ENCODE measurements at regions not wholly inside any gene's neighbourhood (a gene's known extent, or its start where the extent isn't known, plus 50 kb on each side); places are given as distances from the start of the nearest gene placed in this dataset.
A peak's percentile ranks its signal among the peaks of the same experiment; 100 is the strongest.

DNA sequence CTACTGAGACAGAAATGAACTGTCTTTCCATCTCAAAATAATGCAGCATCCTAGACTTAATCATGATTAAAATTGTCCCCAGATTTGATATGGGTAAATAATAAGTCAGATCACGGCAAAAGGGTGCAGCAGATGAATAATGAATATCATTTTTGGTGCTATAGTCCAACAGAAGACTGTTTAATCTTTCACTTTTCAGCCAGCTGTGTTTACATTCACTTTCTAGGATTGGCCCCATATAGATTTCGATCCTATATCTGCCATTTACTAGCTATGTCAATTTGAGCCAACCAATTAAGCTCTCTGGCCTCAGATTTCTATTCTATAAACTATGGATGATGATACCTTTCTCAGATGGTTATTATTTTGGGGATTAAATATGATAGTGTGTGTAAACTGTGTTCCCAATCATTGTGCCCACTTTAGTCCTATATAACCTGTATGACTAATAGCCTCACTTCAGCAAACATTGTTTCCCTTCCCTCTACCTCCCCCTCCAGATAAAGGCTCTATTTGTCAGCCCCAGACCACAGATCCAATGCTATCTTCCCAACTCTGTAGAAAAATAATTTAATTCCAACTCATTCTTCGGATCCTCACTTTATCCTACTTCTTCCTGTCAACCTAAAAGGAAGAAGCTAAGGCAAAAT lies 53.6 kb upstream of the NT5E start:
- peaks cover 0 to 8% (median 6%) of the 10 kb centered on the region in 4 donors for H3K4me1 ChIP-seq (ENCODE audit: control insufficient read depth in 4 of 4, insufficient read depth in 4 of 4, low read length in 3 of 4)
- no peaks in the 10 kb centered on the region for H3K27me3 ChIP-seq (ENCODE audit: control insufficient read depth in 4 of 4, insufficient read depth in 4 of 4, low read length in 3 of 4)
- WGBS: 85% methylated on average over 3 of the region's 3 CpGs
- no peak overlapping the region for H3K9ac ChIP-seq (ENCODE audit: low read depth in 1 of 2, low read length in 2 of 2)
- H3K27ac ChIP-seq (ENCODE audit: low read depth in 1 of 2, low read length in 2 of 2): no peak overlapping the region
- H3K4me3 ChIP-seq (ENCODE audit: low read depth in 1 of 3, low read length in 3 of 3): no peak overlapping the region
- no peak for DNase-seq (ENCODE audit: low spot score)
- no peaks in the 10 kb centered on the region for H3K9me3 ChIP-seq (ENCODE audit: control insufficient read depth in 4 of 4, low read length in 3 of 4)
- TF ChIP-seq RAD21 (IDR thresholded peaks at IDR 0.05): no peak
- no peak for TF ChIP-seq FOXA1 (IDR thresholded peaks at IDR 0.05)
- no peak for TF ChIP-seq TAF1 (conservative IDR thresholded peaks at IDR 0.05)
- TF ChIP-seq HNF4G (IDR thresholded peaks at IDR 0.05): no peak
- no peak for TF ChIP-seq JUND (IDR thresholded peaks at IDR 0.05)
- no peak for TF ChIP-seq EGR1 (IDR thresholded peaks at IDR 0.05; ENCODE audit: low read depth in 2 of 2)
- no peak for TF ChIP-seq RXRA (IDR thresholded peaks at IDR 0.05)
- TF ChIP-seq, protein P1, sequence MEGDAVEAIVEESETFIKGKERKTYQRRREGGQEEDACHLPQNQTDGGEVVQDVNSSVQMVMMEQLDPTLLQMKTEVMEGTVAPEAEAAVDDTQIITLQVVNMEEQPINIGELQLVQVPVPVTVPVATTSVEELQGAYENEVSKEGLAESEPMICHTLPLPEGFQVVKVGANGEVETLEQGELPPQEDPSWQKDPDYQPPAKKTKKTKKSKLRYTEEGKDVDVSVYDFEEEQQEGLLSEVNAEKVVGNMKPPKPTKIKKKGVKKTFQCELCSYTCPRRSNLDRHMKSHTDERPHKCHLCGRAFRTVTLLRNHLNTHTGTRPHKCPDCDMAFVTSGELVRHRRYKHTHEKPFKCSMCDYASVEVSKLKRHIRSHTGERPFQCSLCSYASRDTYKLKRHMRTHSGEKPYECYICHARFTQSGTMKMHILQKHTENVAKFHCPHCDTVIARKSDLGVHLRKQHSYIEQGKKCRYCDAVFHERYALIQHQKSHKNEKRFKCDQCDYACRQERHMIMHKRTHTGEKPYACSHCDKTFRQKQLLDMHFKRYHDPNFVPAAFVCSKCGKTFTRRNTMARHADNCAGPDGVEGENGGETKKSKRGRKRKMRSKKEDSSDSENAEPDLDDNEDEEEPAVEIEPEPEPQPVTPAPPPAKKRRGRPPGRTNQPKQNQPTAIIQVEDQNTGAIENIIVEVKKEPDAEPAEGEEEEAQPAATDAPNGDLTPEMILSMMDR (IDR thresholded peaks at IDR 0.05; ENCODE audit: low read depth, low read length, missing input control): no peak
- no peak for TF ChIP-seq FOXA2 (IDR thresholded peaks at IDR 0.05)
- TF ChIP-seq, protein P2, sequence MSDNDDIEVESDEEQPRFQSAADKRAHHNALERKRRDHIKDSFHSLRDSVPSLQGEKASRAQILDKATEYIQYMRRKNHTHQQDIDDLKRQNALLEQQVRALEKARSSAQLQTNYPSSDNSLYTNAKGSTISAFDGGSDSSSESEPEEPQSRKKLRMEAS (IDR thresholded peaks at IDR 0.05): no peak
- no peak for TF ChIP-seq YY1 (IDR thresholded peaks at IDR 0.05)
- TF ChIP-seq, protein P3, sequence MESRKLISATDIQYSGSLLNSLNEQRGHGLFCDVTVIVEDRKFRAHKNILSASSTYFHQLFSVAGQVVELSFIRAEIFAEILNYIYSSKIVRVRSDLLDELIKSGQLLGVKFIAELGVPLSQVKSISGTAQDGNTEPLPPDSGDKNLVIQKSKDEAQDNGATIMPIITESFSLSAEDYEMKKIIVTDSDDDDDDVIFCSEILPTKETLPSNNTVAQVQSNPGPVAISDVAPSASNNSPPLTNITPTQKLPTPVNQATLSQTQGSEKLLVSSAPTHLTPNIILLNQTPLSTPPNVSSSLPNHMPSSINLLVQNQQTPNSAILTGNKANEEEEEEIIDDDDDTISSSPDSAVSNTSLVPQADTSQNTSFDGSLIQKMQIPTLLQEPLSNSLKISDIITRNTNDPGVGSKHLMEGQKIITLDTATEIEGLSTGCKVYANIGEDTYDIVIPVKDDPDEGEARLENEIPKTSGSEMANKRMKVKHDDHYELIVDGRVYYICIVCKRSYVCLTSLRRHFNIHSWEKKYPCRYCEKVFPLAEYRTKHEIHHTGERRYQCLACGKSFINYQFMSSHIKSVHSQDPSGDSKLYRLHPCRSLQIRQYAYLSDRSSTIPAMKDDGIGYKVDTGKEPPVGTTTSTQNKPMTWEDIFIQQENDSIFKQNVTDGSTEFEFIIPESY (IDR thresholded peaks at IDR 0.05): no peak
- TF ChIP-seq SP1 (IDR thresholded peaks at IDR 0.05): no peak
- TF ChIP-seq GABPA (IDR thresholded peaks at IDR 0.05 in 1 of 2, conservative IDR thresholded peaks at IDR 0.05 in 1 of 2): no peak
- no peak for TF ChIP-seq HNF4A (conservative IDR thresholded peaks at IDR 0.05)
- no peaks in the 10 kb centered on the region for H3K36me3 ChIP-seq (ENCODE audit: control insufficient read depth in 4 of 4, insufficient read depth in 3 of 4, low read depth in 1 of 4, low read length in 3 of 4)

- H3K9me3 ChIP-seq (ENCODE audit: control insufficient read depth in 4 of 4, low read length in 3 of 4): no peaks in the 10 kb centered on the region
- no peak overlapping the region for H3K27ac ChIP-seq (ENCODE audit: low read depth in 1 of 2, low read length in 2 of 2)
- H3K9ac ChIP-seq (ENCODE audit: low read depth in 1 of 2, low read length in 2 of 2): no peak overlapping the region
- no peak for DNase-seq (ENCODE audit: low spot score)
- peaks cover 2 to 13% (median 11%) of the 10 kb centered on the region in 4 donors for H3K4me1 ChIP-seq (ENCODE audit: control insufficient read depth in 4 of 4, insufficient read depth in 4 of 4, low read length in 3 of 4)
- no peak overlapping the region for H3K4me3 ChIP-seq (ENCODE audit: low read depth in 1 of 3, low read length in 3 of 3)
- H3K36me3 ChIP-seq (ENCODE audit: control insufficient read depth in 4 of 4, insufficient read depth in 3 of 4, low read depth in 1 of 4, low read length in 3 of 4): no peaks in the 10 kb centered on the region
- TF ChIP-seq YY1 (IDR thresholded peaks at IDR 0.05) (no peak), FOXA1 (IDR thresholded peaks at IDR 0.05) (no peak), NR2F2 (IDR thresholded peaks at IDR 0.05) (no peak), HNF4A (conservative IDR thresholded peaks at IDR 0.05) (peak in 1 of 2 donors; percentile 68), SP1 (IDR thresholded peaks at IDR 0.05) (no peak), RXRA (IDR thresholded peaks at IDR 0.05) (no peak)
- TF ChIP-seq, protein P2 (IDR thresholded peaks at IDR 0.05): no peak
- H3K27me3 ChIP-seq (ENCODE audit: control insufficient read depth in 4 of 4, insufficient read depth in 4 of 4, low read length in 3 of 4): no peaks in the 10 kb centered on the region
These were observed 54.1 kb upstream of the NT5E start for GRCh38 chr6:85395746-85396145.
